NCI-H446 treated with DMSO at 0.1 percent for 48 hours (cell line): ENCODE measurements at regions not wholly inside any gene's neighbourhood (a gene's known extent, or its start where the extent isn't known, plus 50 kb on each side); places are given as distances from the start of the nearest gene placed in this dataset.

ENCODE experiments used
- DNase-seq: peaks from one replicate; lab custom pipeline; 2025; lab: John Stamatoyannopoulos, UW

GRCh38 chr10:117424883-117425649 is 49.8 kb upstream of the PDZD8 start:
- DNase-seq = no peak
